Ovary (tissue), 7 donors: ENCODE measurements at regions not wholly inside any gene's neighbourhood (a gene's known extent, or its start where the extent isn't known, plus 50 kb on each side); places are given as distances from the start of the nearest gene placed in this dataset.

Experiments used
- DNase-seq, 5 donors: peaks; one replicate each; pipeline ENCODE4 v3.0.0-alpha.2; 2019 to 2020
- H3K27ac ChIP-seq, 2 donors: fragments of 200-600 bp; one replicate each; pipeline versions ENCODE4 v1.5.1 to v1.8.0; 2019 to 2022
- H3K27me3 ChIP-seq: fragments of 200-600 bp; one replicate; pipeline ENCODE4 v1.8.0; 2022
- H3K36me3 ChIP-seq: fragments of 200-600 bp; sonication (generic); one replicate; pipeline ENCODE4 v1.5.1; 2019
- H3K4me1 ChIP-seq: one replicate; pipeline ENCODE4 v1.8.1; 2013; ENCODE audit warnings: mild to moderate bottlenecking, moderate library complexity; ENCODE audit not compliant: insufficient read depth
- H3K4me3 ChIP-seq: fragments of 200-600 bp; sonication (generic); one replicate; pipeline ENCODE4 v1.5.1; 2017
- H3K9me3 ChIP-seq, 2 donors: fragments of 200-600 bp in 1 of 2; sonication (generic) in 1 of 2; one replicate each; pipeline versions ENCODE4 v1.5.1 to v1.8.1; 2013 to 2019; ENCODE audit warnings: mild to moderate bottlenecking in 1 of 2, moderate library complexity in 1 of 2
- EP300 ChIP-seq: sonication (generic); formaldehyde crosslinking; IDR thresholded peaks from one replicate; pipeline ENCODE4 v1.6.1; 2017; ENCODE audit warnings: antibody characterized with exemption
- POLR2A ChIP-seq: fragments of 450-650 bp; IDR thresholded peaks from one replicate; pipeline ENCODE4 v1.6.1; 2017; ENCODE audit warnings: antibody characterized with exemption, mild to moderate bottlenecking, moderate library complexity
- WGBS, 3 donors: extraction: QIAGEN DNeasy Blood & Tissue Kit in 1 of 3; methylation state at CpG; one replicate each; pipeline versions ENCODE4 v1.1.5 to v1.1.7; 2013 to 2017; 5-methylcytosine and 5-hydroxymethylcytosine counted together
- intact Hi-C, 4 donors: fragments of 100-400 bp; cut with DNase I; formaldehyde crosslinking; loops; one replicate each; pipeline versions ENCODE4 v1.11.0 to v1.15.1; 2022 to 2023
- TF ChIP-seq, protein P1 (sequence below), 3 donors: fragments of 450-650 bp in 2 of 3; fragments of 200-600 bp in 1 of 3; IDR thresholded peaks; one replicate each; pipeline versions ENCODE4 v1.5.1 to v1.8.0; 2016 to 2022; ENCODE audit warnings: antibody characterized with exemption in 3 of 3, mild to moderate bottlenecking in 1 of 3
- donor health status: DM: no; HTN: no; CAD: no; lungs with moderate emphysema.
- donor health status: DM: no; HTN: no; CAD: no.
- donor health status: Bipolar disorder and iron deficiency.
- donor health status: DM: no; HTN: no; CAD: no.
- donor health status: DM: yes; HTN: yes; CAD: no.

DNA sequence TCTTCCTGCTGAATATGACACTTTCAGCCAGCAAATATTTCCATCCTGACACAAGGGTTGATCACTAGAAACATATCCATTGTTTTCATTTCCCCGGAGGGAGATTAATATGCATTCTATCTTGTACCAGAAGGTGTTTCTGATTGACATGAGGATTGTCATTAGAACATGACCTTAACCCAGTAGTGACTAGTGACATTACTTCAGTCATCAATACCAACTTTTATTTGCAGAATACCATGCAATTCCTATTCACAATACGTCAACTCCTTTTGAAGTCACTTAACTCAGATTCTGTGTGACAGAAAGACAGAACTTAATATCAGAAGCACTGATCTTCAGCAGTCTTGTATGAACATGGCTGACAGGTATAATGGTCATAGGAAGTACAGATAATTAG lies 1108.9 kb upstream of the CRIM1 start:
- no peak overlapping the region for H3K27ac ChIP-seq
- DNase-seq = no peak
- no peak overlapping the region for H3K4me3 ChIP-seq
- no peaks in the 10 kb centered on the region for H3K36me3 ChIP-seq
- 77 to 88% (median 79%) methylated on average over 2 of the region's 2 CpGs for WGBS, 3 donors
- no peaks in the 10 kb centered on the region for H3K9me3 ChIP-seq
- H3K4me1 ChIP-seq = no peaks in the 10 kb centered on the region
- H3K27me3 ChIP-seq = no peaks in the 10 kb centered on the region
- no peak for TF ChIP-seq EP300
- intact Hi-C loops = no loop called here

DNA sequence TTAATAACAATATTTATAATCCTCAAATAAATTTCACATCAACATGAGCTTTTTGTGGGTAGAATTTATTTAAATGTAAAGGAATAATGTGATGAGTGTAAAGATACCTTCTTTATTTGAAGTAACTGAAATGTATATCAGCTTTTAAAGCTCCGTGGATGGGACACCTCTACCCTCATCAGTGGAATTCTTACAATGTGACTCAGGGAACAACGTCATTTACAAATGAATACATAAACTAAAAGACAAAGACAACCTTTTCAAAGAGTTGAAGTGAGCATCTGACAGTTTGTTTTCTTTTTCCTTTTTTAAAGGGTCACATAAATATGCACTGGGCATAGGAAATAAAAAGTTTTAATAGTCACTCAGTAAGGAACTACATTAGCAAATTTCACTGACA lies 1127.0 kb upstream of the CRIM1 start:
- no peak overlapping the region for H3K4me3 ChIP-seq
- H3K36me3 ChIP-seq = no peaks in the 10 kb centered on the region
- no peaks in the 10 kb centered on the region for H3K27me3 ChIP-seq
- no peaks in the 10 kb centered on the region for H3K9me3 ChIP-seq
- no peaks in the 10 kb centered on the region for H3K4me1 ChIP-seq
- no peak for DNase-seq
- H3K27ac ChIP-seq = no peak overlapping the region
- TF ChIP-seq EP300 = no peak
- no peak for TF ChIP-seq POLR2A
- TF ChIP-seq, protein P1, sequence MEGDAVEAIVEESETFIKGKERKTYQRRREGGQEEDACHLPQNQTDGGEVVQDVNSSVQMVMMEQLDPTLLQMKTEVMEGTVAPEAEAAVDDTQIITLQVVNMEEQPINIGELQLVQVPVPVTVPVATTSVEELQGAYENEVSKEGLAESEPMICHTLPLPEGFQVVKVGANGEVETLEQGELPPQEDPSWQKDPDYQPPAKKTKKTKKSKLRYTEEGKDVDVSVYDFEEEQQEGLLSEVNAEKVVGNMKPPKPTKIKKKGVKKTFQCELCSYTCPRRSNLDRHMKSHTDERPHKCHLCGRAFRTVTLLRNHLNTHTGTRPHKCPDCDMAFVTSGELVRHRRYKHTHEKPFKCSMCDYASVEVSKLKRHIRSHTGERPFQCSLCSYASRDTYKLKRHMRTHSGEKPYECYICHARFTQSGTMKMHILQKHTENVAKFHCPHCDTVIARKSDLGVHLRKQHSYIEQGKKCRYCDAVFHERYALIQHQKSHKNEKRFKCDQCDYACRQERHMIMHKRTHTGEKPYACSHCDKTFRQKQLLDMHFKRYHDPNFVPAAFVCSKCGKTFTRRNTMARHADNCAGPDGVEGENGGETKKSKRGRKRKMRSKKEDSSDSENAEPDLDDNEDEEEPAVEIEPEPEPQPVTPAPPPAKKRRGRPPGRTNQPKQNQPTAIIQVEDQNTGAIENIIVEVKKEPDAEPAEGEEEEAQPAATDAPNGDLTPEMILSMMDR (IDR thresholded peaks at IDR 0.05) = no peak
- 22 to 35% (median 25%) methylated on average over 2 of the region's 2 CpGs for WGBS, 3 donors
- intact Hi-C loops = no loop called here

DNA sequence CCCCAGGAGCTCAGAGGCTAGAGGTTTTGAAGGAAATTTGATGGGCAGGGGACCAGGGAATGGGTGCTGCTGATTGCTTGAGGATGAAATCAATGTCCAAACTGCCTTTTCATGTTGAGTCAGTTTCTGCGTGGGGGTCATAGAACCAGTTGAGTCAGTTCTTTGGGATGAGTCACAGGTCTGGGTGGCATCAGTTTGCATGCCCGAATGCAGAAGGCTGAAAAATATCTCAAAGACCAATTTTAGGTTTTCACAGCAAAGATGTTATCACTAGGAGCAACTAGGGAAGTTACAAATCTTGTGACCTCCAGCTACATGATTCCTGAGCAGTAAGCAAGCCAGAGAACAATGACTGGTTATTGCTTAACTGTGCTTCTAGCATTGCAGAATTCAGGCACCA lies 1135.1 kb upstream of the CRIM1 start:
- Histone ChIP-seq H3K27me3 (peaks cover 2% of the 10 kb centered on the region), H3K4me1 (no peaks in the 10 kb centered on the region), H3K4me3 (no peak overlapping the region), H3K27ac (no peak overlapping the region), H3K36me3 (no peaks in the 10 kb centered on the region), H3K9me3 (no peaks in the 10 kb centered on the region)
- intact Hi-C loops = no loop called here
- 73 to 82% (median 79%) methylated on average over 2 of the region's 2 CpGs for WGBS, 3 donors
- TF ChIP-seq POLR2A = no peak
- no peak for TF ChIP-seq EP300
- TF ChIP-seq, protein P1 (IDR thresholded peaks at IDR 0.05) = no peak
- no peak for DNase-seq

DNA sequence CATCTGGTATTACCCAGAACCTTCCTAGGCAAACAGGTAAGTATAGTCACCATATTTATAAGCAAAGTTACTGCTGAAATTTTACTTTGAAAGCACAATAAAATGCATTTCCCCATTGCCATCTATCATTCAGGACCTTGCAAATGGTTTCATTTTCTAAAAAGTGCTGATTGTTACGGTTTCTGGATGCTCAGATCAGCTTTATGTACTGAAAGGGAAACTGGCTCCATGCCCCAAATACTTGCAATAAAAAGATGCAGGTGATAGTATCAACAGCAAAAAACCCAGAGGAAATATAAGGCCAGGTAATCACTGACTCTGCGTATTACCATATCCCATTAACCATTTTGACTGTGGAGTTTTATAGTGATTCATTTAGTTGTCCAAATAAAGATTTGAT lies 1150.7 kb upstream of the CRIM1 start:
- no peaks in the 10 kb centered on the region for H3K27me3 ChIP-seq
- 58 to 78% (median 70%) methylated on average over 2 of the region's 2 CpGs for WGBS, 3 donors
- TF ChIP-seq, protein P1 (IDR thresholded peaks at IDR 0.05) = no peak
- TF ChIP-seq POLR2A (no peak), EP300 (no peak)
- H3K4me3 ChIP-seq = no peak overlapping the region
- no peak for DNase-seq
- H3K4me1 ChIP-seq = no peaks in the 10 kb centered on the region
- H3K27ac ChIP-seq = no peak overlapping the region
- no peaks in the 10 kb centered on the region for H3K36me3 ChIP-seq
- no peaks in the 10 kb centered on the region for H3K9me3 ChIP-seq
- intact Hi-C loops = no loop called here

DNA sequence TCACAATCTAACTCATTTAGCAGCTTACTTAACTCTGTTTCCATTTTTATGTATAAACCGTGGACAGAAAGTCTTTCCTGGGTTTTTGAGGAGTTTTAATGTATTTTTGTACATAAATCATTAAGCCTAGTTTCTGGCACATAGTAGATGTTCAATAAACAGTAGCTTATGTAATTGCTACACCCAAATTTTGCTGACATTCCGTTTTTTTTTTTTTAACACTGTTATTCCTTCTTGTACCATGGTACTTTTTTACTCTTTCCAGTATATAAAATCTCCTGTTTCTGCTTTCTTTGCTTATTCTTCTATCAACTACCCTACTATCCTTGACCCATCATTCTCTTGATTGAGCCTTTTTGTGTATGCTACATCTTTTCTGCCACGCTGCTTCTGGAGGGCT lies 1151.3 kb upstream of the CRIM1 start:
- TF ChIP-seq POLR2A (no peak), EP300 (no peak)
- TF ChIP-seq, protein P1 (IDR thresholded peaks at IDR 0.05) = no peak

More for the DNA sequence above, 1151.3 kb upstream of the CRIM1 start:
- Histone ChIP-seq H3K36me3 (no peaks in the 10 kb centered on the region), H3K4me3 (no peak overlapping the region), H3K27me3 (no peaks in the 10 kb centered on the region), H3K27ac (no peak overlapping the region), H3K9me3 (no peaks in the 10 kb centered on the region), H3K4me1 (no peaks in the 10 kb centered on the region)
- 53 to 67% (median 56%) methylated on average over 3 of the region's 3 CpGs for WGBS, 3 donors
- intact Hi-C loops = no loop called here
- no peak for DNase-seq
